OCI-LY1 (cell line): ENCODE measurements at regions not wholly inside any gene's neighbourhood (a gene's known extent, or its start where the extent isn't known, plus 50 kb on each side); places are given as distances from the start of the nearest gene placed in this dataset.

ENCODE experiments used
- CTCF ChIP-seq: fragments of 200-600 bp; sonication (generic), shearing (Covaris generic); IDR thresholded peaks from 2 replicates; pipeline ENCODE4 v1.5.1; 2017; ENCODE audit warnings: mild to moderate bottlenecking, antibody characterized with exemption, low read length, moderate library complexity, mixed read lengths
- EZH2 ChIP-seq: fragments of 200-600 bp; sonication (generic), shearing (Covaris generic); IDR thresholded peaks from 2 replicates; pipeline ENCODE4 v1.8.0; 2017; ENCODE audit warnings: borderline replicate concordance, mixed run types, mild to moderate bottlenecking, antibody characterized with exemption, low read length, moderate library complexity, mixed read lengths

- no peak for TF ChIP-seq CTCF
- TF ChIP-seq EZH2 = no peak
These were observed 273.7 kb upstream of the CTSO start for GRCh38 chr4:156227321-156227720.
